Lower leg skin (tissue), 4 donors: ENCODE measurements at regions not wholly inside any gene's neighbourhood (a gene's known extent, or its start where the extent isn't known, plus 50 kb on each side); places are given as distances from the start of the nearest gene placed in this dataset.
"Not testable (repeated sequence)": the region's sequence is repeated elsewhere in the genome, so short reads cannot be mapped to it uniquely, and the experiment has no call there.

Experiments
- DNase-seq, 2 donors: peaks; one replicate each; pipeline ENCODE4 v3.0.0-alpha.2; 2019; ENCODE audit warnings: low spot score in 2 of 2
- H3K4me3 ChIP-seq: fragments of 200-600 bp; sonication (generic); 2 replicates; pipeline ENCODE4 v1.5.1; 2017; ENCODE audit warnings: mild to moderate bottlenecking, low read depth; ENCODE audit not compliant: poor library complexity, severe bottlenecking
- POLR2A ChIP-seq, 2 donors: fragments of 450-650 bp; IDR thresholded peaks; one replicate each; pipeline ENCODE4 v1.6.1; 2016 to 2017; ENCODE audit warnings: antibody characterized with exemption in 2 of 2, mild to moderate bottlenecking in 1 of 2, moderate library complexity in 1 of 2
- WGBS, 2 donors: methylation state at CpG; one replicate each; pipeline ENCODE4 v1.1.5; 2018; 5-methylcytosine and 5-hydroxymethylcytosine counted together
- intact Hi-C: fragments of 100-400 bp; cut with DNase I; formaldehyde crosslinking; loops from one replicate; pipeline ENCODE4 v1.15.0; 2023; ENCODE audit warnings: low total_unique reads
- TF ChIP-seq, protein P1 (sequence below), 3 donors: fragments of 450-650 bp; IDR thresholded peaks; one replicate each; pipeline ENCODE4 v1.5.1; 2016; ENCODE audit warnings: antibody characterized with exemption in 3 of 3, mild to moderate bottlenecking in 3 of 3, moderate library complexity in 2 of 3

DNA sequence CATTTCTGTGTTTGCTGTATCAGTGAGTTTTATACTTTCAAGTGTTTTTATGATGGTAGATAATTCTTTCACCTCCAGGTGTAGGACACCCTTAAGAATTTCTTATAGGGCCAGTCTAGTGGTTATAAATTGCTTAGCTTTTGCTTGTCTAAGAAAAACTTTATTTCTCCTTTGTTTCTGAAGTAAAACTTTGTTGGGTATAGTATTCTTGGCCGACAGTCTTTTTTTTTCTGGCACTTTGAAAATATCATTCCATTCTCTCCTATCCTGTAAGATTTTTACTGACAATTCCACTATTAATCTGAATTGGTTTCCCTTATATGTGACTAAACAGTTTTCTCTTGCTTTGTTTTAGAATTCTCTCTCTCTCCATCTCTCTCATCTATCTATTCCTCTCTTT lies 118.7 kb upstream of the LRRTM4 start:
- no peak for TF ChIP-seq POLR2A (IDR thresholded peaks at IDR 0.05)
- TF ChIP-seq, protein P1, sequence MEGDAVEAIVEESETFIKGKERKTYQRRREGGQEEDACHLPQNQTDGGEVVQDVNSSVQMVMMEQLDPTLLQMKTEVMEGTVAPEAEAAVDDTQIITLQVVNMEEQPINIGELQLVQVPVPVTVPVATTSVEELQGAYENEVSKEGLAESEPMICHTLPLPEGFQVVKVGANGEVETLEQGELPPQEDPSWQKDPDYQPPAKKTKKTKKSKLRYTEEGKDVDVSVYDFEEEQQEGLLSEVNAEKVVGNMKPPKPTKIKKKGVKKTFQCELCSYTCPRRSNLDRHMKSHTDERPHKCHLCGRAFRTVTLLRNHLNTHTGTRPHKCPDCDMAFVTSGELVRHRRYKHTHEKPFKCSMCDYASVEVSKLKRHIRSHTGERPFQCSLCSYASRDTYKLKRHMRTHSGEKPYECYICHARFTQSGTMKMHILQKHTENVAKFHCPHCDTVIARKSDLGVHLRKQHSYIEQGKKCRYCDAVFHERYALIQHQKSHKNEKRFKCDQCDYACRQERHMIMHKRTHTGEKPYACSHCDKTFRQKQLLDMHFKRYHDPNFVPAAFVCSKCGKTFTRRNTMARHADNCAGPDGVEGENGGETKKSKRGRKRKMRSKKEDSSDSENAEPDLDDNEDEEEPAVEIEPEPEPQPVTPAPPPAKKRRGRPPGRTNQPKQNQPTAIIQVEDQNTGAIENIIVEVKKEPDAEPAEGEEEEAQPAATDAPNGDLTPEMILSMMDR (IDR thresholded peaks at IDR 0.05), result no peak
- 83 to 84% methylated on average over 1 of the region's 1 CpG for WGBS, 2 donors
- no peak for DNase-seq
- intact Hi-C loops, result no loop called here
- no peak overlapping the region for H3K4me3 ChIP-seq

DNA sequence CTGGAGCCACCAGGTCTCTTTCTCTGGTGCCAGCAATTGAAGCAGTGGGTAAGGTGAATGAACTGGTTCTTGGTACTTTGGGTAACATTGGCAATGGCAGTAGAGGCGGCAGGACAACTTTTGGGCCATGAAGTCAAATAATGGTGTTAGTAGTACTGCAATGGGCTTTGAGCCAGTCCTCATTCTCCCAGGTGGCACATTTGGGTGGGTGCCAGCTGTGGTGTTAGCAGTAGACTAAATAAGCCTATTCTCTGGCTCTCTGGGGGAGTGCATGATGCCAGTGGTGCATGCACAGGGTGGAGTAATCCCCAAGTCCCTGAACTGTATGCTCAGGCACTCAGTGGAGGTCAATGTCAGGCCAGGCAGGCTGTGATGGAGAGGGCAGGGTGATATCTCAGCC lies 120.2 kb upstream of the LRRTM4 start:
- no peak for DNase-seq
- no peak for TF ChIP-seq POLR2A (IDR thresholded peaks at IDR 0.05)
- TF ChIP-seq, protein P1 (IDR thresholded peaks at IDR 0.05), result no peak
- no peak overlapping the region for H3K4me3 ChIP-seq
- intact Hi-C loops, result no loop called here
- WGBS, 2 donors, result 28 to 93% methylated on average over 1 of the region's 1 CpG

DNA sequence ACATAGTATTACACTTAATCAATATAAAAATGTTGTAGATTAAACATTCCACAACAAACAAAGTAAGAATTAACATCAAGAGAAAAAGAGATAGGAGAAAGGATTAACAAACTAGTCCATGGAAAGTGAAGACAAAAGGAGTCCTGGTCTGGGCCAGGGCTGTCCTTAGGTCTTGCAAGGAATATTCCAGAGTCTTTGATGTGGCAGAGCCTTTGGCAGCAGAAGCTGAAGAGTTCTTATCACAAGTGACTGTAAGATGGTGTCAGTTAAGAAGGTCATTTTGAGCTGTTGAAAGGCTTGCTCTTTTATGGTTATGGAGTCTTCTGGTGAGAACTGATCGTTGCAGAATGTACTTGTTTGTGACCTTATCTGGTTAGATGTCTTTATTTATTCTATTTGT lies 127.7 kb upstream of the LRRTM4 start:
- no peak for DNase-seq
- 46 to 58% methylated on average over 1 of the region's 1 CpG for WGBS, 2 donors
- TF ChIP-seq, protein P1 (IDR thresholded peaks at IDR 0.05), result no peak
- no peak for TF ChIP-seq POLR2A (IDR thresholded peaks at IDR 0.05)
- intact Hi-C loops, result no loop called here
- no peak overlapping the region for H3K4me3 ChIP-seq

DNA sequence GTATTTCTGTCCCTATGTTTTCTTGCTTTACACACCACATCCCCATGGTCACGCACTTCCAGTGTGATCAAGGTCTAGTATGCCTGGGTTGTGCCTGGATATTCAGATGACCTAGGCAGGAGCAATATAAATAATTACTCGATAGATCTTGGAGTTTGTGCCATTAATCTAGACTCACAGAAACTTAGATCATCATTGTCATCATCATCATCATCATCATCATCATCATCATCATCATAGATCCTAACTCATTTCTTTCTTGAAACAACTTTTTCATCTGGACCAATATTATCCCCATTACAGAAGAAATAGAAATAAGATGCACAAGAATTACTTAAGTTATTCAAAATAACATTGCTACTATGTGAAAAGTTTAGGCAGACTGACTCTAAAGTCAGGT lies 130.3 kb upstream of the LRRTM4 start:
- DNase-seq, result no peak
- 66 to 95% methylated on average over 2 of the region's 2 CpGs for WGBS, 2 donors
- TF ChIP-seq, protein P1 (IDR thresholded peaks at IDR 0.05), result no peak
- no peak for TF ChIP-seq POLR2A (IDR thresholded peaks at IDR 0.05)
- intact Hi-C loops, result no loop called here
- no peak overlapping the region for H3K4me3 ChIP-seq

DNA sequence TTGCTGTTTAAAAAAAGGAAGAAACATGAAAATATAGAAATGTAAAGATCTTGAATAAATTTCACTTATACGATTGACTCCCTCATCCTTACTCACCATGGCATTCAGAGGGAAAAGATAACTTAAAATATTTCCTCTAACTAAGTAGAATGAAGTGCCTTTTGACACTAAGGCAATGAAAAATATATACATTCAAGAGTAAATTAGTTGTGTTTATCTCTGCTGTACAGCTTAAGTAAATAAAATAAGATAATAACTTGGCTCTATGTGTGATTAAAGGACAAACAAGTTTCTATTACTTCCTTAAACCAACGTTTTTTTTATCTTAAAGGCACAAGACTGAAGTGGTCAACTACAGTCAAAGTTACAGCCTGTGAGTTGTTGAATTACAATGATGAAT lies 142.3 kb upstream of the LRRTM4 start:
- 51 to 53% methylated on average over 2 of the region's 2 CpGs for WGBS, 2 donors
- H3K4me3 ChIP-seq, result no peak overlapping the region
- no peak for TF ChIP-seq POLR2A (IDR thresholded peaks at IDR 0.05)
- TF ChIP-seq, protein P1 (IDR thresholded peaks at IDR 0.05), result no peak
- no peak for DNase-seq
- intact Hi-C loops, result no loop called here

DNA sequence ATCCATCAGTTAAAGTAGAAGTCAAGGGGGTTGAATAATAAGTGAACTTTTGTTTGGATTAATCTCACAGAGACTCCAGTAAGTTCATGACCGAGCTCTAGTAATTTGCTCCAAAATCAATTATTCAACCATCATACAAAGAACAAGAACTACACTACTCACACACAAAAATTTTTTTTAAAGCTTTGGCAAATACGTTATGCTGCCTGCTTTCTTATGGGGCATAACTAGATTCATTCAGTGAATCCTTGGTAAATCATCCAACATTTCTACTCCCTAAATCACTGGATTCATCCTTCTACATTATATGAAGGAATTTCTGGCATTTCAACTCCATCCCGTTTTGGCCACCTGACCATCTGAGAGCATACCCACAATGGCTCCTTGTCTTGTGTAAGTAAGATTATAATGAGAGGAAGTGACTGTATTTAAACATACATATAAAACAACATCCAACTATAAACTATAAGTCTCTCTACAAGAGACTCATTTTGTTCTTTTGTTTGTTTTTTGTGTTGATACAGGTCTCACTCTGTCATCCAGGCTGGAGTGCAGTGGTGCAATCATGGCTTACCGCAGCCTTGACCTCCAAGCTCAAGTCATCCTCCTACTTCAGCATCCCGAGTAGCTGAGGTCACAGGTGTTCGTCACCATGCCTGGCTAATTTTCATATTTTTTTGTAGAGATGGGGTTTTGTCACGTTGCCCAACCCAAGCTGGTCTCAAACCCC lies 144.2 kb upstream of the LRRTM4 start:
- DNase-seq, result no peak
- WGBS, 2 donors, result 77 to 78% methylated on average over 7 of the region's 7 CpGs
- no peak for TF ChIP-seq POLR2A (IDR thresholded peaks at IDR 0.05)
- TF ChIP-seq, protein P1 (IDR thresholded peaks at IDR 0.05), result no peak
- no peak overlapping the region for H3K4me3 ChIP-seq
- intact Hi-C loops, result no loop called here

DNA sequence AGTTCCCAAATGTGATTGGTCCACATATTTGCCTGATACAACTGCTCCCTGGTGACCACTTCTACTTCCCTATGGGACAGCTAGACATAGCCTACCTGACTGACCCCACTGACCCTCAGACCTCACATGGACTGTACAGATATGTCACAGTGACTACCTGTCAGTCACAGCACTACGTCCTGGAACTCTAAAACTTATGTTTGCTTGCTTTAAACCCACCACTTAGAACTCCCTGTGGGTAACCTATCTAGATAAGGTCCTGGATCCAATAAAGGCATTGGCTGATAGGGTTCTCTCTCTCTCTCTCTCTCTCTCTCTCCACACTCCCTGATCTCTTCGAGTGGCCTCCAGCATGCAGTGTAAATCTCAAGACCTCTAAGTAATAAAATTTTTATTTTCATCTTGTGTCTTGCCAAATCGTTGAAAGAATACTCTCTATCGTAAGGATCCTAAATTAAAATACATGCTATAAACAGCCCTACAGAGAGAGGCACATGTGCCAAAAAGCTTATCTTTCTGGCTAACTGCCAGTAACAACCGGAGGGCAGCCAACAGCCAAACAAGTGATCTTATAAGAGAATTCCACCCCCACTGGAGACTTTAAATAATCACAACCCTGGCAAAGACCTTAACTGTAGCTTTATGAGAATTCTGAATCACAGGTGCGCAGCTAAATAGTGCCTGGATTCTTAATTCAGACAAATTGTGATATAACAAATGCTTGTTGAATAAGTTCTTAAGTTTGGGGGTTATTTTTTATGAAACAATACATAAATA lies 162.6 kb upstream of the LRRTM4 start:
- H3K4me3 ChIP-seq, intact Hi-C loops: not testable (repeated sequence)
- WGBS, 2 donors, result 39% methylated on average over 6 of the region's 6 CpGs

More for the DNA sequence above, 162.6 kb upstream of the LRRTM4 start:
- not testable (repeated sequence) for DNase-seq
